GM12878 (cell line): ENCODE measurements at regions not wholly inside any gene's neighbourhood (a gene's known extent, or its start where the extent isn't known, plus 50 kb on each side); places are given as distances from the start of the nearest gene placed in this dataset.

Experiments used
- ATAC-seq: fragments of 200-7000 bp; cut with Tn5 transposase; 3 replicates; pipeline ENCODE4 v1.9.1; 2020; ENCODE audit warnings: mild to moderate bottlenecking, moderate library complexity
- BruUV-seq: library from RNA; stranded (reverse); fragments of 400-500 nt; replicated peaks from 2 replicates; lab custom pipeline; 2021; lab: Mats Ljungman, UMichigan
- CTCF ChIA-PET: fragments of 300-600 bp; sonication (Branson Sonifier 250); formaldehyde crosslinking; extraction: SDS; loops from one replicate; lab custom pipeline; 2021; ENCODE audit warnings: inconsistent platforms; lab: Yijun Ruan, JAX
- POLR2A ChIA-PET: fragments of 350-600 bp; formaldehyde crosslinking; extraction: SDS; loops from one replicate; lab custom pipeline; 2021; ENCODE audit warnings: inconsistent platforms; lab: Charles Lee
- RAD21 ChIA-PET: fragments of 300-600 bp; sonication (Branson Sonifier 250); formaldehyde crosslinking; loops from one replicate; lab custom pipeline; 2023; ENCODE audit warnings: antibody characterized with exemption; ENCODE audit not compliant: unreplicated experiment; lab: Charles Lee
- SMC1A ChIA-PET: fragments of 300-600 bp; sonication (Branson Sonifier 250); formaldehyde crosslinking; loops from one replicate; lab custom pipeline; 2023; ENCODE audit not compliant: unreplicated experiment, uncharacterized antibody; lab: Charles Lee
- DNase-seq: peaks from one replicate; pipeline ENCODE4 v3.0.0-alpha.2; 2011; ENCODE audit warnings: low read depth, low spot score
- FAIRE-seq: peaks from 3 replicates; lab custom pipeline; 2011; peaks lifted over from hg19 to GRCh38; lab: Jason Lieb, UNC
- H2AFZ ChIP-seq: 2 replicates; pipeline ENCODE4 v1.6.0; 2011; ENCODE audit warnings: low read depth, low read length, control low read depth; ENCODE audit not compliant: control insufficient read depth
- H3K27ac ChIP-seq: 2 replicates; pipeline ENCODE4 v1.5.1; 2011; ENCODE audit warnings: control low read depth; ENCODE audit not compliant: control insufficient read depth, insufficient read depth
- H3K27me3 ChIP-seq, 2 experiments: replicated peaks in 1 of 2; 2 replicates each; pipeline versions ENCODE4 v1.6.0 to v1.6.1; 2011; ENCODE audit warnings: low read length in 1 of 2; ENCODE audit not compliant: control insufficient read depth in 2 of 2, insufficient read depth in 2 of 2
- H3K36me3 ChIP-seq, 2 experiments: 2 replicates each; pipeline ENCODE4 v1.5.1; 2011; ENCODE audit warnings: low read length in 1 of 2; ENCODE audit not compliant: control insufficient read depth in 2 of 2, insufficient read depth in 2 of 2
- H3K4me1 ChIP-seq: 2 replicates; pipeline ENCODE4 v1.6.1; 2011; ENCODE audit warnings: mild to moderate bottlenecking, low read length, moderate library complexity, mixed read lengths; ENCODE audit not compliant: control insufficient read depth, insufficient read depth
- H3K4me2 ChIP-seq: 2 replicates; pipeline ENCODE4 v1.6.0; 2011; ENCODE audit warnings: control low read depth; ENCODE audit not compliant: control insufficient read depth, insufficient read depth
- H3K4me3 ChIP-seq: fragments of 200-600 bp; sonication (generic); 2 replicates; pipeline ENCODE4 v1.5.1; 2016
- H3K79me2 ChIP-seq: 2 replicates; pipeline ENCODE4 v1.6.0; 2011; ENCODE audit warnings: low read length; ENCODE audit not compliant: control insufficient read depth, insufficient read depth
- H3K9ac ChIP-seq: 2 replicates; pipeline ENCODE4 v1.8.0; 2011; ENCODE audit warnings: low read length, control low read depth, mixed read lengths; ENCODE audit not compliant: control insufficient read depth, insufficient read depth
- H3K9me3 ChIP-seq: replicated peaks from 3 replicates; pipeline ENCODE4 v1.5.1; 2011; ENCODE audit warnings: mild to moderate bottlenecking, low read length; ENCODE audit not compliant: control insufficient read depth, insufficient read depth
- H4K20me1 ChIP-seq: 2 replicates; pipeline ENCODE4 v1.6.0; 2011; ENCODE audit not compliant: control insufficient read depth, insufficient read depth
- BCL3 ChIP-seq: IDR thresholded peaks from 2 replicates; pipeline ENCODE4 v1.6.1; 2011; ENCODE audit warnings: borderline replicate concordance, low read depth, mild to moderate bottlenecking, moderate library complexity, low read length; ENCODE audit not compliant: insufficient read depth, poor library complexity, severe bottlenecking
- BCLAF1 ChIP-seq: fragments of 450-650 bp; IDR thresholded peaks from 2 replicates; pipeline ENCODE4 v1.6.1; 2017; ENCODE audit warnings: antibody characterized with exemption, mild to moderate bottlenecking, moderate library complexity
- EP300 ChIP-seq, 2 experiments: fragments of 150-350 bp in 1 of 2; IDR thresholded peaks; 2 replicates each; pipeline ENCODE4 v1.6.1; 2011 to 2012; ENCODE audit warnings: low read depth in 2 of 2, low read length in 2 of 2, borderline replicate concordance in 1 of 2, improper control_type of control experiment in 1 of 2, inconsistent platforms in 1 of 2; ENCODE audit not compliant: control insufficient read depth in 1 of 2
- IKZF2 ChIP-seq, 2 experiments: fragments of 450-650 bp; IDR thresholded peaks; 2 replicates each; pipeline ENCODE4 v1.6.1; 2017; ENCODE audit warnings: mild to moderate bottlenecking in 2 of 2, moderate library complexity in 2 of 2
- KAT2A ChIP-seq: conservative IDR thresholded peaks from 2 replicates; pipeline ENCODE4 v1.6.1; 2011; ENCODE audit warnings: low read depth, low read length; ENCODE audit not compliant: control insufficient read depth
- MAX ChIP-seq: IDR thresholded peaks from 2 replicates; pipeline ENCODE4 v1.6.1; 2012; ENCODE audit warnings: low read depth, low read length, improper control_type of control experiment
- PBX3 ChIP-seq: IDR thresholded peaks from 2 replicates; pipeline ENCODE4 v1.6.1; 2011; ENCODE audit warnings: mild to moderate bottlenecking, low read depth, low read length, moderate library complexity; ENCODE audit not compliant: insufficient replicate concordance
- RELA ChIP-seq: fragments of 450-650 bp; IDR thresholded peaks from 2 replicates; pipeline ENCODE4 v1.8.0; 2014; ENCODE audit warnings: borderline replicate concordance; ENCODE audit not compliant: partially characterized antibody
- SREBF1 ChIP-seq: IDR thresholded peaks from 2 replicates; pipeline ENCODE4 v1.6.1; 2012; ENCODE audit warnings: mild to moderate bottlenecking, low read length
- ZNF592 ChIP-seq: fragments of 450-650 bp; IDR thresholded peaks from 2 replicates; pipeline ENCODE4 v1.6.1; 2017; ENCODE audit warnings: mild to moderate bottlenecking, moderate library complexity
- ZNF622 ChIP-seq: fragments of 450-650 bp; IDR thresholded peaks from 2 replicates; pipeline ENCODE4 v1.6.1; 2017; ENCODE audit warnings: mild to moderate bottlenecking, inconsistent platforms
- WGBS: methylation state at CpG from one replicate; pipeline ENCODE4 v1.1.6; 2016; ENCODE audit warnings: low lambda C conversion rate; ENCODE audit not compliant: insufficient replicate concordance, insufficient coverage; ENCODE audit errors: missing lambda C conversion rate; 5-methylcytosine and 5-hydroxymethylcytosine counted together
- in situ Hi-C: fragments of 300-500 bp; cut with MboI; formaldehyde crosslinking; loops from 9 replicates; pipeline ENCODE4 v1.14.3; 2018; ENCODE audit warnings: mixed read lengths
- intact Hi-C: fragments of 100-400 bp; cut with micrococcal nuclease; formaldehyde crosslinking; loops from one replicate; pipeline ENCODE4 v1.14.2; 2022; ENCODE audit not compliant: unreplicated experiment

GRCh38 chr12:129971721-129972120 is 67.9 kb upstream of the TMEM132D start (continued):
- TF ChIP-seq PBX3 (no peak), SREBF1 (no peak), MAX (no peak)

GRCh38 chr12:129973236-129973961 is 69.6 kb upstream of the TMEM132D start:
- DNase-seq = no peak
- WGBS = 27% methylated on average over 6 of the region's 6 CpGs
- CTCF ChIA-PET = no interaction called here
- FAIRE-seq = no peak
- no peaks in the 10 kb centered on the region for H3K4me1 ChIP-seq
- POLR2A ChIA-PET = no interaction called here
- no peak overlapping the region for H3K27ac ChIP-seq
- no peaks in the 10 kb centered on the region for H3K27me3 ChIP-seq
- no peak overlapping the region for H3K4me2 ChIP-seq
- BruUV-seq = no TSS peak
- no peaks in the 10 kb centered on the region for H3K79me2 ChIP-seq
- intact Hi-C loops (no loop called here), in situ Hi-C loops (no loop called here)
- SMC1A ChIA-PET = no interaction called here
- no peaks in the 10 kb centered on the region for H3K36me3 ChIP-seq
- no peaks in the 10 kb centered on the region for H4K20me1 ChIP-seq
- no peaks in the 10 kb centered on the region for H3K9me3 ChIP-seq
- RAD21 ChIA-PET = no interaction called here
- H3K9ac ChIP-seq = no peak overlapping the region
- no peak overlapping the region for H3K4me3 ChIP-seq
- no peak for ATAC-seq
- H2AFZ ChIP-seq = no peak overlapping the region
- TF ChIP-seq EP300 (IDR thresholded peaks at IDR 0.05; ENCODE audit: borderline replicate concordance in 1 of 2, control insufficient read depth in 1 of 2, low read depth in 2 of 2, low read length in 2 of 2) = no peak
- TF ChIP-seq BCLAF1 = no peak
- TF ChIP-seq KAT2A = no peak
- TF ChIP-seq ZNF622 = no peak
- TF ChIP-seq BCL3 = no peak
- TF ChIP-seq ZNF592 = no peak
- TF ChIP-seq IKZF2 (IDR thresholded peaks at IDR 0.05) = no peak
- TF ChIP-seq RELA = no peak
